Left colon (tissue), 2 donors: ENCODE measurements at regions not wholly inside any gene's neighbourhood (a gene's known extent, or its start where the extent isn't known, plus 50 kb on each side); places are given as distances from the start of the nearest gene placed in this dataset.

Source experiments
- ATAC-seq: fragments of 200-7000 bp; cut with Tn5 transposase; one replicate; pipeline ENCODE4 v1.9.1; 2020; ENCODE audit warnings: mild to moderate bottlenecking, moderate library complexity
- DNase-seq, 2 donors: peaks; one replicate each; pipeline ENCODE4 v3.0.0-alpha.2; 2020
- intact Hi-C, 2 donors: fragments of 100-400 bp; cut with DNase I in 1 of 2; cut with micrococcal nuclease in 1 of 2; formaldehyde crosslinking; loops; one replicate each; pipeline versions ENCODE4 v1.11.2 to v1.14.0; 2022; cut with DNase I, micrococcal nuclease
- donor health status: DM: no; HTN: no; CAD: no.
- donor health status: DM: yes; HTN: yes; CAD: no.

DNA sequence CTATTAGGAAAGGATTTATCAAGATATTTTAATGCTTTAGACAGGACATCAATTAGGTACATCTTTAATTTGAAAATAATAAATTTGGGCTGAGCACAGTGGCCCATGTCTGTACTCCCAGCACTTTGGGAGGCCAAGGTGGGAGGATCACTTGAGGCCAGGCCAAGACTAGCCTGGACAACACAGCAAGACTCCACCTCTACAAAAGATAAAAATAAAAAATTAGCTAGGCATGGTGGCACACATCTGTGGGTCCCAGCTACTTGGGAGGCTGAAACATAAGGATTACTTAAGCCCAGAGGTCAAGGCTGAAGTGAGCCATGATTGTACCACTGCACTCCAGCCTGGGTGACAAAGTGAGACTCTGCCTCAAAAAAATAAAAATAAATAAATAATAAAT, 59.6 kb upstream of the IRF2 start:
- intact Hi-C loops = loop anchor here in 1 of 2 donors (10.0 kb wide), 1 partner anchor 149 kb away; no protein-coding TSS in a partner anchor
- no peak for ATAC-seq
- no peak for DNase-seq

DNA sequence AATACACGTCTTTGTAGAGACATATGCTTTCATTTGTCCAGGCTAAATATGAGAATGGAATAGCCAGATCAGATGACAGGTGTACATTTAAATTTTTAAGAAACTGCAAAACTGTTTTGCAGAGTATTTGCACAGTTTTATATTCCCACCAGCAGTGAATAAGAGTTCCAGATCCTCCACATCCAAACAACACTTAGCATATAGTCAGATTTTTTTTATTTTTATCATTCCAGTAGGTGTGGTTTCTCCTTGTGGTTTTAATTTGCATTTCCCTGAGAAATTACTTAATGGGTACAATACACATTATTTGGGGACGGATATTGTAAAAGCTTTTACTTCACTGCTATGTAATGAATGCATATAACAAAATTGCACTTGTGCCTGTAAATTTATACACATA, 56.7 kb upstream of the IRF2 start:
- intact Hi-C loops = loop anchor here in 1 of 2 donors (10.0 kb wide), 1 partner anchor 146 kb away; no protein-coding TSS in a partner anchor
- DNase-seq = no peak
- no peak for ATAC-seq

DNA sequence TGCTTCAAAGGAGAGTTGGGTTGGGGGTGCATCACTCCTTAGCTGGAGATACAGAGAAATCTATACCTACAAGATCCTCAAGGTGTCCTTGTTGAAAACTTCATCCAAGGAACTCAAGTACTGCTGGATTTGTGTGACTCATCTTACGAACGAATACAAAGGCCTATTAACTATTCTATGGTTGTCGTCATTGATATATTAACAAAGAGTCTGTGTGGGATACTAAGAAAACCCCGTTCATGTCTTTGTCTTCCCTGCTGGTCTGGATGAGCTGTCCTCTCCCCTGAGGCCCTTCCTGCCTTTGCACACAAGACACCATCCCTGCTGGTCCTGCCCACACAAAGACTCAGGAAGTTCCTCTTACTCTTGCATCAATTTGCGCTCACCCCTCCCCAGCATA, 54.9 kb upstream of the IRF2 start:
- ATAC-seq (no peak), DNase-seq (no peak)
- intact Hi-C loops = no loop called here

DNA sequence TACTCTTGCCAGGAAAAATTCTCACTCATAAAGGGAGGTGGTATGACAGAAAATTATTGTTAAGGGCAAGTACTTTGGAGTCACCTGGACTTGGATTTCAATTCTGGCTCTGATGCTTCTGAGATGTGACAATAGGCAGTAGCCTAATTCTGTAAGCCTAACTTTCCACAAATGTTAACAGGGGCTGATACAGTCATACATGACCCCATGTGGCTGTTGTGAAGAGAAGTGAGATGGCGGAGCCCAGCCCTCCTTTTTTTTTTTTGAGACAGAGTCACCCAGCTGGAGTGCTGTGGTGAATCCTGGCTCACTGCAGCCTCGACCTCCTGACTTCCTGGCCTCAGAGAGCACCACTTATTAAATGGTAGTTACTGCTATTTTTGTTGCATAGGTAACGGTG, 54.4 kb upstream of the IRF2 start:
- DNase-seq (no peak), ATAC-seq (no peak)
- intact Hi-C loops = no loop called here

DNA sequence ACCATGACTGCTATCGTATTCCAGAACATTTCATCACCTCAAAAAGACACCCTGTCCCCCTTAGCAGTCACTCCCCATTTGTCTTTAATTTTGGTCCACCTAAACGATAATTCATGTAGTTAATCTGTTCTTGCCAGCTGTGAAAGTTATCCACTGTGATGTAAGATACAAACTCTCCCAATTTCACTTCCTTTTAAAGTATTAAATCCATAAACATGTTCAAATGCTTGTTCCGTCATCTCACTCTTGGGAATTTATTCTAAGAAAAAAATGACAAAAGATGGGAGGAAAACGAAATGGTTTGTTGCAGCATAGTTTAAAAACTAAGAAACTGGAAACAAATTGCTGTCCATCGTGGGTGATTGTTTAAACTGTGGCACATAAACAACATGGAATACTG, 53.7 kb upstream of the IRF2 start:
- ATAC-seq = no peak
- no peak for DNase-seq
- intact Hi-C loops = no loop called here

DNA sequence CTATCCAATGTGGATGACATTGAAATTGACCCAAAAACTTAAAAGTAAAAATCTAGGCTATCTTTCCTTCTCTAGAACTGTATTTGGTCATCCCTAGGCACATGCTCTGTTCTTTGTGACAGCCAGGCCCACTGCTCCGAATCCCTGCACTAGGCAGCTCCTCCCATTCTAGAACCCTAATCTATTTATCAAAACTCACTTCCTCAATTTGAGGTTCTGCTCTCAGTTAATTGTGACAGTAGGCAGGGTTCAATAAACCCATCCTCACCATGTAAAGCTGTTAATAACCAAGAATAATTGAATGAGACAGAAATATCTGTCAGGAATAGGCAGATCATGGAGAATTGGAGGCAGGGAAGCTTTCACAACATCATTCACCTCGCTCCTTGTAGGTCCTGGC, 51.9 kb upstream of the IRF2 start:
- intact Hi-C loops = no loop called here
- DNase-seq = no peak
- ATAC-seq = no peak
